GM12891 (cell line): ENCODE measurements at regions not wholly inside any gene's neighbourhood (a gene's known extent, or its start where the extent isn't known, plus 50 kb on each side); places are given as distances from the start of the nearest gene placed in this dataset.

Source experiments
- DNase-seq: peaks from one replicate; pipeline ENCODE4 v3.0.0; 2011; ENCODE audit warnings: low spot score; ENCODE audit not compliant: insufficient read length
- FAIRE-seq: peaks from 2 replicates; lab custom pipeline; 2011; peaks lifted over from hg19 to GRCh38; lab: Jason Lieb, UNC
- PAX5 ChIP-seq: IDR thresholded peaks from 2 replicates; pipeline ENCODE4 v1.6.1; 2011; ENCODE audit warnings: low read length, moderate library complexity, mild to moderate bottlenecking; ENCODE audit not compliant: insufficient read depth, severe bottlenecking
- POLR2A ChIP-seq: IDR thresholded peaks from 2 replicates; pipeline ENCODE4 v1.6.1; 2011; ENCODE audit warnings: low read depth, low read length, control low read depth
- POLR2AphosphoS5 ChIP-seq: IDR thresholded peaks from 2 replicates; pipeline ENCODE4 v1.6.1; 2011; ENCODE audit warnings: low read depth, low read length, control low read depth
- POU2F2 ChIP-seq: IDR thresholded peaks from 2 replicates; pipeline ENCODE4 v1.6.1; 2011; ENCODE audit warnings: low read depth, mild to moderate bottlenecking, control low read depth, low read length, moderate library complexity
- SPI1 ChIP-seq: IDR thresholded peaks from 2 replicates; pipeline ENCODE4 v1.6.1; 2011; ENCODE audit warnings: low read depth, low read length, control low read depth
- TAF1 ChIP-seq: IDR thresholded peaks from 2 replicates; pipeline ENCODE4 v1.6.1; 2011; ENCODE audit warnings: low read depth, low read length, control low read depth

DNA sequence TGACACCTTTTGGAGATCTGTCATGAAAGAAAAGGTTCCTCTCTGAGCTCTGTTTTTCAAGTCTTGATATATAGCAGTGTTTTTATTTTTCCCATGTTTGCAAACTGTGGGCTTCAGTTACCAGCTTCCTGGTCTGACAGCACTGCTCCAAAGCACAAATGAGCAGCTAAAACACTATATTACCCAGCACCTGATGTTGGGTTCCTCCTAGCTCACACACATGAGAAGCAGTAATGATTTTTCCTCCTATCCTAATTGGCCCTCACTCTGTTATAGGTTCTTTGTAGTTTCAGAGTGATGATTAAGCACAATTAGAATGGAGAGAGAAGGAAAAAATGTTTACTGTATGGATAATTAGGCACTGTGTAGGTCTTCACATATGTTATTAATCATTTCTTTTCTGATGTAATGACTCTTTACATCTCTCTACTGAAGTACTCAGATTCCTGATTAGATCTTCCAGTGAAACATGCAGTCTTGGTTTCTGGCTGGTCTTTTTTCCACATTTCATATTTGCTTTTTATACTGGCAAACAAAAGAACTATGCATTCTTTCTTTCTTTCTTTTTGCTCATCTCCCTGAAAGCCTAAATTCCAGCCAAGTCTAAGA lies 939.7 kb downstream of the NSUN3 start:
- no peak for FAIRE-seq
- TF ChIP-seq POLR2AphosphoS5 (no peak), PAX5 (no peak)
- no peak for DNase-seq

DNA sequence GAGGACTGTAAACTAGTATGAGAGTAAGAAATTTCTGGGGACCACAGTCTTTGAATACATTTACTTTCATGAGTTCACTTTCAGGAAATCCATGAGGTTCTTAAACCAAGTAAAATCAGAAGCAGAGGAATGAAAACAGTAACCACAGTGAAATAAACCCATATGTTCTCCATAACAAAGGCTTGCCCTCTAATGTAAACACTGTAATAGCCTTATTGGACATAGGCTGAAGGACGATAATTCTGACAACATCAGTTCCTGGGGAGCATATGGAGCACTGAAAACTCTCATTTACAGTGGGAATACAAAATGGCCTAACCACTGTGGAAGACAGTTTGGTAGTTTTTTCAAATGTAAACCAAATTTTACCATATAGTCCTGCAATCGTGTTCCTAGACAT lies 965.8 kb downstream of the NSUN3 start:
- DNase-seq (no peak), FAIRE-seq (no peak)
- no peak for TF ChIP-seq PAX5
- no peak for TF ChIP-seq POLR2A

DNA sequence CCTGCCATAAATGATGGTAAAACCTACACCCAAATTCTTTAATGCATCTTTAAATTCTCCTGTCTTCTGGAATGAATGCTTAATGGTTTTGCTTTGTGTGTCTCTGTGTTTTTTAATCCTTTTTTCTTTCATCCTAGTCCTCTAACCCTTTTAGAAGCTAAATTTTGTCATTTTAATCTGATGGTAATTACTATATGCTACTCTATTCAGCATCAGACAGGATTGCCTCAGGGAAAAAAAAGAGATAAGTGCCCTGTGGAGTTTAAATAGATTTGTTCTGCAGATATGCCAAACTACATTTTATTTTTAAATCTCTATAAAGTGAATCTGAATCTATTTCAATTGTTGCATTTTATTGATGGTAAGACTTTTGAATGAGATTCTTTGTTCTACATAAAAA lies 966.8 kb downstream of the NSUN3 start:
- FAIRE-seq (no peak), DNase-seq (no peak)
- TF ChIP-seq PAX5: no peak
- TF ChIP-seq POLR2AphosphoS5: no peak

DNA sequence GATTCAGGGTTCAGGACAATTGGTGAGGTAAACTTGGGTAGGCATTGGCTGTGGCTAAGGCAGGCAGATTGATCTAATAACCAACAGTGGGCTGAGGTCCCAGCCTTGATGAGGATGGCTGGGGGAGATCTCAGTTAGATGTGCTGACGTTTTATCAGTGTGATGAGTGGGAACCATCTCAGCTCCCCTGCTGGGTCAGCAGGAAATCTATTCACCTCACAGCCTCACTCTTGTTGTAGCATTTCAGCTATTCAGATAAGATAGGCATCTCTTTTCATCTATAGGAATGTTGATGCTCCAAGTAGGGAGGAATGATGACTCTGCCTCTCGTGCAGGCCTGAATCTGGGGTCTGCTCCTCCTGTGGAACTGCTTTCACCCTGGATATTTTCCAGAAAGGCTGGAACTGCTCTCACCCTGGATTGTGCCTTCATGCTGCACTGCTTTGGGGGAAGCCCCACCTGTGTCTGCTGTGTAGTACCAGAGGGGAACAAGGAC lies 973.7 kb downstream of the NSUN3 start:
- no peak for TF ChIP-seq TAF1
- no peak for TF ChIP-seq POLR2AphosphoS5
- no peak for TF ChIP-seq POLR2A
- TF ChIP-seq PAX5: no peak
- TF ChIP-seq SPI1: no peak
- DNase-seq (no peak), FAIRE-seq (no peak)

DNA sequence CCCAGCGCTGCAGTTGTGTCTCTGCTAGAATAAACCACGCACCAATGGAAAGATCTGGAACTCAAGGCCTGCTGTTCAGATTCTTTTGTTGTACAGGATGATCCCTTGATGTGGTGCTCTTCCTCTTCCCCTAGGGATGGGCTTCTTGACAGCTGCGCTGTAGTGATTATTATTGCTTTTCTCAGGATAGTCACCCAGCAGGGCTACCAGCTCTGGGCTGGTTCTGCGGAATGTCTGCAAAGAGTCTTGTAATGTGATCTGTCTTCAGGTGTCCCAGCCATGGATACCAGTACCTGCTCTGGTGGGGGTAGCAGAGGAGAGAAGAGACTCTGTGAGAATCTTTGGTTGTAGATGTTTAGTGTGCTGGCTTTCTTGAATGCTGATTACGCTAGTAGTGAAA lies 974.2 kb downstream of the NSUN3 start:
- FAIRE-seq (no peak), DNase-seq (no peak)
- TF ChIP-seq POU2F2 (no peak), TAF1 (no peak), PAX5 (no peak), POLR2AphosphoS5 (no peak), SPI1 (no peak), POLR2A (no peak)

DNA sequence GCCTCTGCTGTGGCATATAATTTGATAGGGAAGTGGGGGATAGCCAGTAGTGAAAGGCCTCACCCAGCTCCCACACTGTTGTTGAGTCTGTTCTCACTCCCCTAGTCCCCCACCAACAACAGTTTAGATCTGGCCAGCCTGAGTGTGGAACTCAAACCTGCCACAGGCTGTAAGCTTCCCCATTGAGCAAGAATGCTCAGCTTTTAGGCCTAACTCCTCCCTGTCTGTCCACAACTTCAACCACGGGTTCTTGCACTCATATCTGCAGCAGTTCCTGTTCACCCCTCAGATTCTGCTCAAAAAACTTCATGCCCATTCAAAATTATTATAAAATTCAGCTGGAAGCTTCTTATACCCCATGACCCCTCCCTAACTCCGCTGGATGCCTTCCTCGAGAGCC lies 975.1 kb downstream of the NSUN3 start:
- no peak for TF ChIP-seq PAX5
- TF ChIP-seq TAF1: no peak
- TF ChIP-seq POLR2AphosphoS5: no peak
- no peak for TF ChIP-seq SPI1
- TF ChIP-seq POU2F2: no peak
- TF ChIP-seq POLR2A: no peak
- no peak for DNase-seq
- no peak for FAIRE-seq

DNA sequence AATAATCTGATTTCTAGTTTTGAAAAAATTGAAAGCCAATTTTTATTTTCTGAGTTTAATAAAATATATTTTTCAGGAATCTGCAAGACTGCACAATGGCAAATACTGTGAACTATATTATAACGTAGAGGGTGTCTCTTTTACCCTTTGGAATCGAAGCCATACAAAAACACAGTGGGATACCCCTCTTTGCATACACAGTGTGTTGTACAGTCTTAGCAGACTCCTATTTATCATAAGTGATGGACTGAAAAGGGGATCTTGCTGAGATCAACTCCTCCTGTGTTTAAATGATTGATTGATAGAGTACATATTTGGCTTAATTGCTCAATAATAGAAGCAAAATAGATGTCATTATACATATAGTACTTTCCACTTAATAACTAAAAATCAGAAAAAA lies 981.2 kb downstream of the NSUN3 start:
- FAIRE-seq (no peak), DNase-seq (no peak)

DNA sequence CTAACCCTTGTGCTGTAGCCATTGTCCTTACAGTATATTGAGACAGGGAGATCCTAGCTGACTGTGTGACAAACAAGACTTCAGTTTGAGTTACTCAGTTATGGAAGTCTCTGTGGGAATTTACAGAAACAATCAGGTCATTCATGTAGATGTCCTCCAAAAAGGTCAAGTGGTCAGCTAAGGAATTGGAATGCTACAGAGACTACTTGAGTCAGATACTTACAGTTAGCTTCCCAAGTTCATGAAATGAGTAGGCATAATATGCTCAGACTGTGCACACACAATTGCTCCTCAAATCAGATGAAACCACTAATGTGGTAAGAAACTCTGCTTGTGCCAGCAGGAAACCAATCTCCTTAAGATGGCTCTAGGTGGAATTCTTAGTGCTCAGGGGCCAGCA lies 985.7 kb downstream of the NSUN3 start:
- FAIRE-seq (no peak), DNase-seq (no peak)
- TF ChIP-seq TAF1: no peak
- TF ChIP-seq POLR2AphosphoS5: no peak
- TF ChIP-seq PAX5: no peak
- no peak for TF ChIP-seq POU2F2
- TF ChIP-seq POLR2A: no peak
- TF ChIP-seq SPI1: no peak

More for the DNA sequence above, 981.2 kb downstream of the NSUN3 start:
- no peak for TF ChIP-seq POLR2AphosphoS5

DNA sequence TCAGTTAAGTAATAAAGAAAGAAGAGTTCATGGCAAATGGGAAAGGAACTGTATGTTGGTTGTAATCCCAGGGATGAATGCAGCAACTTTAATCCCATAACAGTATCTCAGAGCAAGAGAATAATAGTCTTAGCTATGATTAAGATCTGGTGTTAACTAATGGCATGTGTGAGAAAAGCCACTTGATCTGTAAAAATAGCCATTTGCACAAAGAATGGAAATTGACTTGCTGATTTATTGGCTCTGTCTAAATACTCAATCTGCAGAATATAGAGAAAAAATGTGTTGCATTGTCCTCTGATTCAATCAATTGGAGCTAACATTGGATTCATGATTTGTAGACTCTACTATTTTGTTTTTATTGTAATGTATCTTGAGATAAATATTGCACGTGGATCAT lies 987.0 kb downstream of the NSUN3 start:
- no peak for TF ChIP-seq POLR2AphosphoS5
- no peak for TF ChIP-seq PAX5
- no peak for TF ChIP-seq POLR2A
- no peak for TF ChIP-seq TAF1
- FAIRE-seq (no peak), DNase-seq (no peak)

DNA sequence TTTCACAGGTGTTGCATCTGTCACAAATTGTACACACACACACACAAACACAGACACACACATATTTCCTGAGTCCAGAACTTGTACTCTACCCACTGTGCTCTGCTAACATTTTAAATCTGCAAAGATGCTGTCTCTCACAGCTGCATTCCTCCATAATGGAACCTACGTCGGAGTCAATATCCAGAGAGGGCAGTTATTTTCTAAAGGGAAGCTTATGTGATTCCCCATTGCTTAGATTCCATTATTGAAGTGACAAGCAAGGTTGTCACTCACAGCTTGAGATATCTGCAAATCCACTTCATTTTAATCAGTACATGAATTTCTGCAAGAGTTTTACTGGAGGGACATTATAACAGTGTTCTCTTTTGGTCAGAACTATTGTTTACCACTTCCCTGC lies 992.4 kb downstream of the NSUN3 start:
- DNase-seq: no peak
- TF ChIP-seq POLR2A: no peak
- TF ChIP-seq PAX5: no peak
- no peak for TF ChIP-seq POLR2AphosphoS5
- no peak for TF ChIP-seq TAF1
- TF ChIP-seq SPI1: no peak
- TF ChIP-seq POU2F2: no peak
- no peak for FAIRE-seq

DNA sequence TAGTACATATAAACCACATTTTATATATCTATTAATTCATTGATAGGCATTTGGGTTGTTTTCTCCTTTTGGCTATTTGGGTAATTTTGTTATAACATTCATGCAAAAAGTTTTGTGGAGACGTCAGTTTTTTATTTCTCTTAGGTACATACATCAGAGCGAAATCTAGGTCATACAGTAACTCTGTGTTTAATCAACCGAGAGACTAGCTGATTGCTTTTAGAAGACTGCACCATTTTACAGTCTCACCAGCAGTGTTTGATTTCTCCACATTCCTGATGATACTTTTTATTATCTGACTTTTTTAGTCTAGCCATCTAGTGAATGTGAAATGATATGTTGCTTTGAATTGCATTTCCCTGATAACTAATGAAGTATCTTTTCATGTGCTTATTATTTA lies 1019.3 kb downstream of the NSUN3 start:
- no peak for DNase-seq
- TF ChIP-seq SPI1 (no peak), POLR2A (no peak), TAF1 (no peak), PAX5 (no peak), POU2F2 (no peak), POLR2AphosphoS5 (no peak)
- no peak for FAIRE-seq
